GM12878 (cell line): ENCODE measurements at regions not wholly inside any gene's neighbourhood (a gene's known extent, or its start where the extent isn't known, plus 50 kb on each side); places are given as distances from the start of the nearest gene placed in this dataset.

Experiments
- ATAC-seq: fragments of 200-7000 bp; cut with Tn5 transposase; 3 replicates; pipeline ENCODE4 v1.9.1; 2020; ENCODE audit warnings: mild to moderate bottlenecking, moderate library complexity
- BruUV-seq: library from RNA; stranded (reverse); fragments of 400-500 nt; replicated peaks from 2 replicates; lab custom pipeline; 2021; lab: Mats Ljungman, UMichigan
- CTCF ChIA-PET: fragments of 300-600 bp; sonication (Branson Sonifier 250); formaldehyde crosslinking; extraction: SDS; loops from one replicate; lab custom pipeline; 2021; ENCODE audit warnings: inconsistent platforms; lab: Yijun Ruan, JAX
- POLR2A ChIA-PET: fragments of 350-600 bp; formaldehyde crosslinking; extraction: SDS; loops from one replicate; lab custom pipeline; 2021; ENCODE audit warnings: inconsistent platforms; lab: Charles Lee
- RAD21 ChIA-PET: fragments of 300-600 bp; sonication (Branson Sonifier 250); formaldehyde crosslinking; loops from one replicate; lab custom pipeline; 2023; ENCODE audit warnings: antibody characterized with exemption; ENCODE audit not compliant: unreplicated experiment; lab: Charles Lee
- SMC1A ChIA-PET: fragments of 300-600 bp; sonication (Branson Sonifier 250); formaldehyde crosslinking; loops from one replicate; lab custom pipeline; 2023; ENCODE audit not compliant: unreplicated experiment, uncharacterized antibody; lab: Charles Lee
- DNase-seq: peaks from one replicate; pipeline ENCODE4 v3.0.0-alpha.2; 2011; ENCODE audit warnings: low read depth, low spot score
- FAIRE-seq: peaks from 3 replicates; lab custom pipeline; 2011; peaks lifted over from hg19 to GRCh38; lab: Jason Lieb, UNC
- H2AFZ ChIP-seq: 2 replicates; pipeline ENCODE4 v1.6.0; 2011; ENCODE audit warnings: low read depth, low read length, control low read depth; ENCODE audit not compliant: control insufficient read depth
- H3K27ac ChIP-seq: 2 replicates; pipeline ENCODE4 v1.5.1; 2011; ENCODE audit warnings: control low read depth; ENCODE audit not compliant: control insufficient read depth, insufficient read depth
- H3K27me3 ChIP-seq, 2 experiments: replicated peaks in 1 of 2; 2 replicates each; pipeline versions ENCODE4 v1.6.0 to v1.6.1; 2011; ENCODE audit warnings: low read length in 1 of 2; ENCODE audit not compliant: control insufficient read depth in 2 of 2, insufficient read depth in 2 of 2
- H3K36me3 ChIP-seq, 2 experiments: 2 replicates each; pipeline ENCODE4 v1.5.1; 2011; ENCODE audit warnings: low read length in 1 of 2; ENCODE audit not compliant: control insufficient read depth in 2 of 2, insufficient read depth in 2 of 2
- H3K4me1 ChIP-seq: 2 replicates; pipeline ENCODE4 v1.6.1; 2011; ENCODE audit warnings: mild to moderate bottlenecking, low read length, moderate library complexity, mixed read lengths; ENCODE audit not compliant: control insufficient read depth, insufficient read depth
- H3K4me2 ChIP-seq: 2 replicates; pipeline ENCODE4 v1.6.0; 2011; ENCODE audit warnings: control low read depth; ENCODE audit not compliant: control insufficient read depth, insufficient read depth
- H3K4me3 ChIP-seq: fragments of 200-600 bp; sonication (generic); 2 replicates; pipeline ENCODE4 v1.5.1; 2016
- H3K79me2 ChIP-seq: 2 replicates; pipeline ENCODE4 v1.6.0; 2011; ENCODE audit warnings: low read length; ENCODE audit not compliant: control insufficient read depth, insufficient read depth
- H3K9ac ChIP-seq: 2 replicates; pipeline ENCODE4 v1.8.0; 2011; ENCODE audit warnings: low read length, control low read depth, mixed read lengths; ENCODE audit not compliant: control insufficient read depth, insufficient read depth
- H3K9me3 ChIP-seq: replicated peaks from 3 replicates; pipeline ENCODE4 v1.5.1; 2011; ENCODE audit warnings: mild to moderate bottlenecking, low read length; ENCODE audit not compliant: control insufficient read depth, insufficient read depth
- H4K20me1 ChIP-seq: 2 replicates; pipeline ENCODE4 v1.6.0; 2011; ENCODE audit not compliant: control insufficient read depth, insufficient read depth
- BMI1 ChIP-seq: fragments of 450-650 bp; IDR thresholded peaks from 2 replicates; pipeline ENCODE4 v1.6.1; 2016; ENCODE audit warnings: mild to moderate bottlenecking, moderate library complexity, borderline replicate concordance
- CHD2 ChIP-seq: IDR thresholded peaks from 2 replicates; pipeline ENCODE4 v1.6.1; 2011; ENCODE audit warnings: low read depth, low read length, improper control_type of control experiment, borderline replicate concordance
- HDGF ChIP-seq: fragments of 450-650 bp; IDR thresholded peaks from 2 replicates; pipeline ENCODE4 v1.6.1; 2016; ENCODE audit warnings: antibody characterized with exemption
- JUNB ChIP-seq: IDR thresholded peaks from 2 replicates; pipeline ENCODE4 v1.6.1; 2016; ENCODE audit warnings: antibody characterized with exemption, mild to moderate bottlenecking
- KLF5 ChIP-seq: fragments of 450-650 bp; IDR thresholded peaks from 2 replicates; pipeline ENCODE4 v1.6.1; 2014; ENCODE audit warnings: mild to moderate bottlenecking; ENCODE audit not compliant: partially characterized antibody
- MYB ChIP-seq: fragments of 150-350 bp; IDR thresholded peaks from 2 replicates; pipeline ENCODE4 v1.6.1; 2014; ENCODE audit warnings: mild to moderate bottlenecking, low read depth, low read length, borderline replicate concordance
- POU2F2 ChIP-seq: IDR thresholded peaks from 3 replicates; pipeline ENCODE4 v1.6.1; 2011; ENCODE audit warnings: low read depth, mild to moderate bottlenecking, low read length, borderline replicate concordance
- RAD21 ChIP-seq: IDR thresholded peaks from 2 replicates; pipeline ENCODE4 v1.6.1; 2011; ENCODE audit warnings: mild to moderate bottlenecking, low read depth, low read length, moderate library complexity; ENCODE audit not compliant: insufficient read depth
- SIN3A ChIP-seq: IDR thresholded peaks from 2 replicates; pipeline ENCODE4 v1.6.1; 2012; ENCODE audit warnings: low read depth, low read length, improper control_type of control experiment
- SMAD1 ChIP-seq: fragments of 450-650 bp; IDR thresholded peaks from 2 replicates; pipeline ENCODE4 v1.6.1; 2018; ENCODE audit warnings: mild to moderate bottlenecking, low read depth; ENCODE audit not compliant: partially characterized antibody
- SREBF1 ChIP-seq: IDR thresholded peaks from 2 replicates; pipeline ENCODE4 v1.6.1; 2012; ENCODE audit warnings: mild to moderate bottlenecking, low read length
- STAT3 ChIP-seq: IDR thresholded peaks from 2 replicates; pipeline ENCODE4 v1.6.1; 2011; ENCODE audit warnings: low read depth, low read length, improper control_type of control experiment
- ZNF24 ChIP-seq: fragments of 450-650 bp; IDR thresholded peaks from 2 replicates; pipeline ENCODE4 v1.6.1; 2017; ENCODE audit warnings: antibody characterized with exemption, mild to moderate bottlenecking
- in situ Hi-C: fragments of 300-500 bp; cut with MboI; formaldehyde crosslinking; loops from 9 replicates; pipeline ENCODE4 v1.14.3; 2018; ENCODE audit warnings: mixed read lengths
- intact Hi-C: fragments of 100-400 bp; cut with micrococcal nuclease; formaldehyde crosslinking; loops from one replicate; pipeline ENCODE4 v1.14.2; 2022; ENCODE audit not compliant: unreplicated experiment
- TF ChIP-seq, protein P1 (sequence below): fragments of 450-650 bp; formaldehyde crosslinking; IDR thresholded peaks from 2 replicates; pipeline ENCODE4 v1.5.0; 2022; ENCODE audit warnings: mild to moderate bottlenecking, missing genetic modification characterization
- TF ChIP-seq, protein P2 (sequence below): IDR thresholded peaks from 2 replicates; pipeline ENCODE4 v1.6.1; 2011; ENCODE audit warnings: borderline replicate concordance, low read depth, mild to moderate bottlenecking, moderate library complexity, low read length; ENCODE audit not compliant: insufficient read depth, poor library complexity, severe bottlenecking

DNA sequence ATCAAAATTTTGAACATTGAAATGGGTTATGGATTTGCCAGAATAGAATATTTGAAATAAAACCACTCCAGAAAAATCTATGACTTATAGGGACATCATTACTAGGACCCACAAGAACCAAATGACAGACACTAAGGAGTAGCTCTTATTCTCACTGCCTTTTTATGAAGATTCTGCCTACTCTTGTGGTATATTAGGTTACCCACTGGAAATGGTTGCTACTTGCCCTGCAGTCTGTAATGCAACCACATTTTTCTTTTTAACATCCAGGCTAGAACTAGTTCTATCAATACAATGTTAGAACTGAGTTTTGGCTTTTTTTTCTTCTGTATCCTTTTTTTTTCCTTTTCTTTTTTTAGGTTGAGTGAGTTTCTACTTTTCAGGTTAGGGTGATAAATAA is 158.9 kb downstream of the PPP1R2C start:
- CTCF ChIA-PET: no interaction called here

More for the DNA sequence above, 158.9 kb downstream of the PPP1R2C start:
- Histone ChIP-seq H4K20me1 (no peaks in the 10 kb centered on the region), H3K36me3 (no peaks in the 10 kb centered on the region), H3K4me3 (no peak overlapping the region), H3K27ac (no peak overlapping the region), H3K4me2 (no peak overlapping the region), H3K9ac (no peak overlapping the region), H3K9me3 (no peaks in the 10 kb centered on the region), H3K27me3 (no peaks in the 10 kb centered on the region), H2AFZ (no peak overlapping the region), H3K79me2 (no peaks in the 10 kb centered on the region), H3K4me1 (no peaks in the 10 kb centered on the region)
- SMC1A ChIA-PET: no interaction called here
- POLR2A ChIA-PET: no interaction called here
- in situ Hi-C loops (no loop called here), intact Hi-C loops (loop anchor here (10.0 kb wide), 3 partner anchors 316 to 824 kb away; no protein-coding TSS in a partner anchor)
- FAIRE-seq (no peak), DNase-seq (no peak), ATAC-seq (no peak)
- TF ChIP-seq, protein P1, sequence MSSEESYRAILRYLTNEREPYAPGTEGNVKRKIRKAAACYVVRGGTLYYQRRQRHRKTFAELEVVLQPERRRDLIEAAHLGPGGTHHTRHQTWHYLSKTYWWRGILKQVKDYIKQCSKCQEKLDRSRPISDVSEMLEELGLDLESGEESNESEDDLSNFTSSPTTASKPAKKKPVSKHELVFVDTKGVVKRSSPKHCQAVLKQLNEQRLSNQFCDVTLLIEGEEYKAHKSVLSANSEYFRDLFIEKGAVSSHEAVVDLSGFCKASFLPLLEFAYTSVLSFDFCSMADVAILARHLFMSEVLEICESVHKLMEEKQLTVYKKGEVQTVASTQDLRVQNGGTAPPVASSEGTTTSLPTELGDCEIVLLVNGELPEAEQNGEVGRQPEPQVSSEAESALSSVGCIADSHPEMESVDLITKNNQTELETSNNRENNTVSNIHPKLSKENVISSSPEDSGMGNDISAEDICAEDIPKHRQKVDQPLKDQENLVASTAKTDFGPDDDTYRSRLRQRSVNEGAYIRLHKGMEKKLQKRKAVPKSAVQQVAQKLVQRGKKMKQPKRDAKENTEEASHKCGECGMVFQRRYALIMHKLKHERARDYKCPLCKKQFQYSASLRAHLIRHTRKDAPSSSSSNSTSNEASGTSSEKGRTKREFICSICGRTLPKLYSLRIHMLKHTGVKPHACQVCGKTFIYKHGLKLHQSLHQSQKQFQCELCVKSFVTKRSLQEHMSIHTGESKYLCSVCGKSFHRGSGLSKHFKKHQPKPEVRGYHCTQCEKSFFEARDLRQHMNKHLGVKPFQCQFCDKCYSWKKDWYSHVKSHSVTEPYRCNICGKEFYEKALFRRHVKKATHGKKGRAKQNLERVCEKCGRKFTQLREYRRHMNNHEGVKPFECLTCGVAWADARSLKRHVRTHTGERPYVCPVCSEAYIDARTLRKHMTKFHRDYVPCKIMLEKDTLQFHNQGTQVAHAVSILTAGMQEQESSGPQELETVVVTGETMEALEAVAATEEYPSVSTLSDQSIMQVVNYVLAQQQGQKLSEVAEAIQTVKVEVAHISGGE (CRISPR knock-in tag): no peak
- TF ChIP-seq POU2F2 (no peak), RAD21 (no peak), JUNB (no peak), SREBF1 (no peak), HDGF (no peak), SIN3A (no peak), STAT3 (no peak), KLF5 (no peak), ZNF24 (no peak), MYB (no peak), SMAD1 (no peak), CHD2 (no peak), BMI1 (no peak)
- TF ChIP-seq, protein P2, sequence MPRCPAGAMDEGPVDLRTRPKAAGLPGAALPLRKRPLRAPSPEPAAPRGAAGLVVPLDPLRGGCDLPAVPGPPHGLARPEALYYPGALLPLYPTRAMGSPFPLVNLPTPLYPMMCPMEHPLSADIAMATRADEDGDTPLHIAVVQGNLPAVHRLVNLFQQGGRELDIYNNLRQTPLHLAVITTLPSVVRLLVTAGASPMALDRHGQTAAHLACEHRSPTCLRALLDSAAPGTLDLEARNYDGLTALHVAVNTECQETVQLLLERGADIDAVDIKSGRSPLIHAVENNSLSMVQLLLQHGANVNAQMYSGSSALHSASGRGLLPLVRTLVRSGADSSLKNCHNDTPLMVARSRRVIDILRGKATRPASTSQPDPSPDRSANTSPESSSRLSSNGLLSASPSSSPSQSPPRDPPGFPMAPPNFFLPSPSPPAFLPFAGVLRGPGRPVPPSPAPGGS: no peak
- RAD21 ChIA-PET: no interaction called here
- BruUV-seq: no TSS peak
